Muscle of leg (tissue), 3 donors: ENCODE measurements at regions not wholly inside any gene's neighbourhood (a gene's known extent, or its start where the extent isn't known, plus 50 kb on each side); places are given as distances from the start of the nearest gene placed in this dataset.

ENCODE experiments used
- DNase-seq: peaks from one replicate; pipeline ENCODE4 v3.0.0; 2013
- H3K27ac ChIP-seq: one replicate; pipeline ENCODE4 v1.5.1; 2013; ENCODE audit warnings: mild to moderate bottlenecking, low read length, control low read depth
- H3K27me3 ChIP-seq: one replicate; pipeline ENCODE4 v1.6.1; 2013; ENCODE audit warnings: low read length; ENCODE audit not compliant: control insufficient read depth, insufficient read depth
- H3K36me3 ChIP-seq: one replicate; pipeline ENCODE4 v1.6.1; 2013; ENCODE audit warnings: low read length; ENCODE audit not compliant: control insufficient read depth, insufficient read depth
- H3K4me1 ChIP-seq: one replicate; pipeline ENCODE4 v1.6.1; 2013; ENCODE audit warnings: low read length; ENCODE audit not compliant: control insufficient read depth, insufficient read depth
- H3K4me3 ChIP-seq: one replicate; pipeline ENCODE4 v1.5.1; 2013; ENCODE audit warnings: low read length, control low read depth
- H3K9me3 ChIP-seq: replicated peaks from 2 replicates; pipeline ENCODE4 v1.6.1; 2013; ENCODE audit warnings: low read depth, low read length; ENCODE audit not compliant: control insufficient read depth
- WGBS: methylation state at CpG from one replicate; pipeline ENCODE4 v1.1.5; 2013; ENCODE audit warnings: missing lambda C conversion rate; ENCODE audit not compliant: insufficient coverage; 5-methylcytosine and 5-hydroxymethylcytosine counted together

GRCh38 chr2:34666821-34667220 is 1067.7 kb upstream of the FAM98A start:
- no peak for DNase-seq
- Histone ChIP-seq H3K27ac (no peak overlapping the region), H3K36me3 (no peaks in the 10 kb centered on the region), H3K27me3 (no peaks in the 10 kb centered on the region), H3K4me1 (no peaks in the 10 kb centered on the region), H3K4me3 (no peak overlapping the region), H3K9me3 (no peaks in the 10 kb centered on the region)
- 71% methylated on average over 2 of the region's 4 CpGs for WGBS

DNA sequence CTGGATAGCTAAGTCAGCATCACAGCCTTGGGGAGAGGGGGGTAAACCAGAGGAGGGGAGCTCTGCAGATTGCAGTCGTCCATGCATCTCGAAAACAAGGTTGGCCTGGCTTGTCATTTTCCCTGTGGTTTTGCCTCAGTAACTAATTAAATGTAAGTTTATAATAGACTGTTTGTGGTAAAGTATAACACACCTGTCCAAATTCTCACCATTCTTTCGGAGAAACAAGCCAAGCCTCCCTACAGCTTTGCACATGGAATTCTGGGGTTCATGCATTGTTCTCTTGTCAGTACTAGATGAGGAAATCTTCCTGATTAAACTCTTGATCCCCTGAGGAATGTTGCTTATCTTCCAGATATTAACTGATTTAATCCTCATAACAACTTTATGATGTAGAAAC is 1065.2 kb upstream of the FAM98A start:
- no peaks in the 10 kb centered on the region for H3K27me3 ChIP-seq
- no peaks in the 10 kb centered on the region for H3K36me3 ChIP-seq
- H3K27ac ChIP-seq: no peak overlapping the region
- no peak overlapping the region for H3K4me3 ChIP-seq
- H3K4me1 ChIP-seq: peaks cover 2% of the 10 kb centered on the region
- no CpG with 5 or more reads among the region's 3 CpGs for WGBS
- no peaks in the 10 kb centered on the region for H3K9me3 ChIP-seq
- no peak for DNase-seq

- Histone ChIP-seq H3K36me3 (no peaks in the 10 kb centered on the region), H3K4me3 (no peak overlapping the region), H3K27ac (no peak overlapping the region), H3K9me3 (no peaks in the 10 kb centered on the region), H3K4me1 (peaks cover 2% of the 10 kb centered on the region), H3K27me3 (no peaks in the 10 kb centered on the region)
- no peak for DNase-seq
- WGBS: no CpG with 5 or more reads among the region's 2 CpGs
Measured at GRCh38 chr2:34663314-34663713, 1064.2 kb upstream of the FAM98A start.

GRCh38 chr2:34660741-34661140 is 1061.6 kb upstream of the FAM98A start:
- Histone ChIP-seq H3K36me3 (no peaks in the 10 kb centered on the region), H3K4me3 (no peak overlapping the region), H3K27ac (no peak overlapping the region), H3K4me1 (peaks cover 2% of the 10 kb centered on the region), H3K9me3 (no peaks in the 10 kb centered on the region), H3K27me3 (no peaks in the 10 kb centered on the region)
- no CpG with 5 or more reads among the region's 4 CpGs for WGBS
- peak; percentile 45 for DNase-seq

DNA sequence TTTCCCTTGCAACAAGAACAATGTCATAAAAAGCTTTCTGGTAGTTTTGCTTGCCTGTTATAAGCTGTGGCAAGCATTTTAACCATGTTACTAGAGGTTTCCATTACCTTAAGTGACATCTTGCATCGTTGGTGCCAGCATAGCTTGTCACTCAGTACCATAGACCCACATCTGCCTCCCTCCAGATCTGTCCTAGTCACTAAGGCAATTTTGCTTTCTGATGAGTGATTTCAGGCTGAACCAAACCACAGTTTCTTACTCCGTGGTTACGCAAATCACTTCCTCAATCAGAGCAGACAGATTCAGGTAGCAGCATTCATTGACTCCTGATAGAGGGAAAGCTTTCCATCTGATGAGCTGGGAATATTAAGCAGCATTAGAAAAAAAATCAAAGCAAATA is 1057.5 kb upstream of the FAM98A start:
- H3K36me3 ChIP-seq: no peaks in the 10 kb centered on the region
- H3K27me3 ChIP-seq: no peaks in the 10 kb centered on the region
- WGBS: 54% methylated on average over 1 of the region's 3 CpGs
- H3K4me1 ChIP-seq: peaks cover 2% of the 10 kb centered on the region
- no peak overlapping the region for H3K4me3 ChIP-seq
- no peaks in the 10 kb centered on the region for H3K9me3 ChIP-seq
- DNase-seq: no peak
- no peak overlapping the region for H3K27ac ChIP-seq

DNA sequence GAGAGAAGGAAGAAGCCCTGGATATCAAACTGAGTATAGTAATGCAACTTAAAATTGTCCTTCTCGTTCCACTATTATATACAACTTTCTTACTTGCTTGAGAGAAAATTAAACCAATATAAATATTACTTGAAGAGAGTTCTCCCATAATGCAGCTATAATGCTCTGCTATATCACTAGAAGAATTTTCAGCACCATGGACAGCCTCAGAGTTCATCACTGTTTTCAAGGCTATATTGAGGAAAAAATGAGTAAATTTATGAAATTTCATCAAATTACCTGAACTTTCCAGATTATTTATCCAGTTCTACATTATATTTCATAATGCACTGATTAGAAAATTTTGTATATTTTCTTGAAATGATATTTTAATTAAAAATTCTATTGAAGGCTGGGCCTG is 1053.5 kb upstream of the FAM98A start:
- Histone ChIP-seq H3K27ac (no peak overlapping the region), H3K36me3 (no peaks in the 10 kb centered on the region), H3K4me1 (no peaks in the 10 kb centered on the region), H3K27me3 (no peaks in the 10 kb centered on the region), H3K4me3 (no peak overlapping the region), H3K9me3 (no peaks in the 10 kb centered on the region)
- DNase-seq: peak; percentile 30
- no CpG with 5 or more reads among the region's 1 CpG for WGBS

DNA sequence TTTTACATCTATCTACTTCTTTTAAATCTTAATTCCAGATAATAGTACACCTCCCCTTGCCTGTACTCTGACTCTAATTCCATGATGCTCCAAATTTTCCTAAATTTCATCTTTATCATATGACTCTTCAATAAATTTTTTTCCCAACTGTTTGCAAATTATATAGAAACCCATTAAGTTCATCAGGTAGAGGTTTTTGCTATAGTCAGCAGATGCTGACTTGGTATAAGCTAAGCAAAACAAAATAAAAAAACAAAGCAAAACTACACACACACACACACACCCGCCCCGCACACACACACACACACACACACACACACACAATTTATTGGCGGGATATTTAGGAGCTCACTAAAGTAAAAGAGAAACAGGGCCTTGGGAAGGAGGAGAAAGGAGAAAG is 1047.8 kb upstream of the FAM98A start:
- H3K9me3 ChIP-seq: peaks cover 2% of the 10 kb centered on the region
- H3K36me3 ChIP-seq: no peaks in the 10 kb centered on the region
- H3K4me3 ChIP-seq: no peak overlapping the region
- no CpG with 5 or more reads among the region's 3 CpGs for WGBS
- H3K27ac ChIP-seq: no peak overlapping the region
- no peaks in the 10 kb centered on the region for H3K27me3 ChIP-seq
- no peaks in the 10 kb centered on the region for H3K4me1 ChIP-seq
- DNase-seq: no peak

GRCh38 chr2:34632327-34632726 is 1033.2 kb upstream of the FAM98A start:
- no CpG with 5 or more reads among the region's 1 CpG for WGBS
- no peaks in the 10 kb centered on the region for H3K4me1 ChIP-seq

DNA sequence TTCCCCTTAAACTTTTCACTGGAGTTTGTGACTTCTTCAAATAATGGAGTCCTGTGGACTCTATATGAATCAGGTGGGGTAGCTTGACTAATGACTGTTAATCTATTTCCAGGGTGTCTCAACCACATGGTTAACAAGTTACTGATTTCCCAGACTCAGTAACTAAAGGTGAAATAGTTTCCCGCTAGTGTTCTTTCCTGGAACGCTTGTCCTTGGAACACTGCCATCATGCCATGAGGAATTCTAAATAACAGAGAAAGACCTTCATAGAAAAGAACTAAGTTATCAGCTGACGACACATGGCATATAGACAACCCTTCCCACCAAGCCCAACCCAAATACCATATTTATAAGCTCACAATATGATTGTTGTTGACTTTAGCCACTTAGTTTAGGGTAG is 1027.9 kb upstream of the FAM98A start:
- Histone ChIP-seq H3K36me3 (no peaks in the 10 kb centered on the region), H3K4me1 (no peaks in the 10 kb centered on the region), H3K4me3 (no peak overlapping the region), H3K9me3 (no peaks in the 10 kb centered on the region), H3K27ac (no peak overlapping the region), H3K27me3 (no peaks in the 10 kb centered on the region)
- no peak for DNase-seq
- 60% methylated on average over 1 of the region's 3 CpGs for WGBS

More at GRCh38 chr2:34632327-34632726, 1033.2 kb upstream of the FAM98A start:
- H3K36me3 ChIP-seq: no peaks in the 10 kb centered on the region
- no peaks in the 10 kb centered on the region for H3K9me3 ChIP-seq
- H3K27ac ChIP-seq: no peak overlapping the region
- no peak for DNase-seq
- H3K4me3 ChIP-seq: no peak overlapping the region
- no peaks in the 10 kb centered on the region for H3K27me3 ChIP-seq

GRCh38 chr2:34604164-34604563 is 1005.1 kb upstream of the FAM98A start:
- H3K27ac ChIP-seq: no peak overlapping the region
- no peaks in the 10 kb centered on the region for H3K9me3 ChIP-seq
- no peaks in the 10 kb centered on the region for H3K4me1 ChIP-seq
- H3K27me3 ChIP-seq: no peaks in the 10 kb centered on the region
- DNase-seq: no peak
- no peaks in the 10 kb centered on the region for H3K36me3 ChIP-seq
- WGBS: 89% methylated on average over 2 of the region's 4 CpGs
- no peak overlapping the region for H3K4me3 ChIP-seq

- no CpG with 5 or more reads among the region's 3 CpGs for WGBS
Measured at GRCh38 chr2:34602262-34602661, 1003.2 kb upstream of the FAM98A start.

More at GRCh38 chr2:34602262-34602661, 1003.2 kb upstream of the FAM98A start:
- Histone ChIP-seq H3K27ac (no peak overlapping the region), H3K4me1 (no peaks in the 10 kb centered on the region), H3K27me3 (no peaks in the 10 kb centered on the region), H3K4me3 (no peak overlapping the region), H3K36me3 (no peaks in the 10 kb centered on the region), H3K9me3 (no peaks in the 10 kb centered on the region)
- no peak for DNase-seq
